ENCODE measurements at regions not wholly inside any gene's neighbourhood (a gene's known extent, or its start where the extent isn't known, plus 50 kb on each side); places are given as distances from the start of the nearest gene placed in this dataset.

DNA sequence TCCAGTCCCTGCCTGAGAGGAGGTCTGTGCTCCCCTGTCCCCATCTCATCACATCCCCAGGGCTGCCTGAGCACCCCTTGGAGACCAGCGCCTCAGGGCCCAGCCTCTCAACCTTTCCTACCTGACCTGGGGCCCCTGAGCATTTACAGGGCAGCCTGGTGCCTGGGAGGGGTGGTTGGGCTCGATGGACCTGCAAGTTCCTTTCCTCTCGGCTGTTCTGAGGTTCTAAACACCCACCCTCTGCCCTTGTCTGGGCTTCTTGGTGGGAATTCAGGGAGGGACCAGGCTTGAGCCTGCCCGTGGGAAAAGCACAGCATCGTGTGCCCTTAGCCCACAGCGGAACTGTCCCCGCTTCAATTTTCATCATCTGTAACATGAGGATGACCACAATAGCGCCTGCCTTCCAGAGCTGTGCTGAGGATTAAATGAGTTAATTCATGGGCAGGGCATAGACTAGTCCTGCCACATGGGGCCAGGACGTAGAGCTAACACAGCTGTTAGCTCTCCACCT is 91.0 kb upstream of the SH3PXD2B start:
- TF ChIP-seq, protein P1, sequence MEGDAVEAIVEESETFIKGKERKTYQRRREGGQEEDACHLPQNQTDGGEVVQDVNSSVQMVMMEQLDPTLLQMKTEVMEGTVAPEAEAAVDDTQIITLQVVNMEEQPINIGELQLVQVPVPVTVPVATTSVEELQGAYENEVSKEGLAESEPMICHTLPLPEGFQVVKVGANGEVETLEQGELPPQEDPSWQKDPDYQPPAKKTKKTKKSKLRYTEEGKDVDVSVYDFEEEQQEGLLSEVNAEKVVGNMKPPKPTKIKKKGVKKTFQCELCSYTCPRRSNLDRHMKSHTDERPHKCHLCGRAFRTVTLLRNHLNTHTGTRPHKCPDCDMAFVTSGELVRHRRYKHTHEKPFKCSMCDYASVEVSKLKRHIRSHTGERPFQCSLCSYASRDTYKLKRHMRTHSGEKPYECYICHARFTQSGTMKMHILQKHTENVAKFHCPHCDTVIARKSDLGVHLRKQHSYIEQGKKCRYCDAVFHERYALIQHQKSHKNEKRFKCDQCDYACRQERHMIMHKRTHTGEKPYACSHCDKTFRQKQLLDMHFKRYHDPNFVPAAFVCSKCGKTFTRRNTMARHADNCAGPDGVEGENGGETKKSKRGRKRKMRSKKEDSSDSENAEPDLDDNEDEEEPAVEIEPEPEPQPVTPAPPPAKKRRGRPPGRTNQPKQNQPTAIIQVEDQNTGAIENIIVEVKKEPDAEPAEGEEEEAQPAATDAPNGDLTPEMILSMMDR (IDR thresholded peaks at IDR 0.05) = no peak
- TF ChIP-seq POLR2A (IDR thresholded peaks at IDR 0.05) = no peak
